Left renal cortex interstitium (tissue), 4 donors: ENCODE measurements at regions not wholly inside any gene's neighbourhood (a gene's known extent, or its start where the extent isn't known, plus 50 kb on each side); places are given as distances from the start of the nearest gene placed in this dataset.

Experiments used
- DNase-seq, 4 donors: peaks; one replicate each; pipeline ENCODE4 v3.0.0-alpha.2; 2013; ENCODE audit warnings: low read depth in 4 of 4, low spot score in 2 of 4, missing footprints in 1 of 4

GRCh38 chr20:60652046-60652445 is 600.0 kb upstream of the CDH4 start:
- DNase-seq = no peak

GRCh38 chr20:60652615-60653014 is 599.4 kb upstream of the CDH4 start:
- no peak for DNase-seq

GRCh38 chr20:60653111-60653845 is 598.8 kb upstream of the CDH4 start:
- DNase-seq = no peak

GRCh38 chr20:60658681-60659080 is 593.4 kb upstream of the CDH4 start:
- DNase-seq = no peak

GRCh38 chr20:60659240-60659639 is 592.8 kb upstream of the CDH4 start:
- DNase-seq = no peak

- DNase-seq = no peak
Observed at GRCh38 chr20:60662307-60662706, 589.8 kb upstream of the CDH4 start.

- DNase-seq = no peak
Observed at GRCh38 chr20:60664106-60664505, 588.0 kb upstream of the CDH4 start.

GRCh38 chr20:60667641-60668040 is 584.4 kb upstream of the CDH4 start:
- no peak for DNase-seq

GRCh38 chr20:60669211-60669610 is 582.9 kb upstream of the CDH4 start:
- DNase-seq = no peak

GRCh38 chr20:60676011-60676410 is 576.0 kb upstream of the CDH4 start:
- DNase-seq = no peak

- no peak for DNase-seq
Observed at GRCh38 chr20:60677819-60678218, 574.2 kb upstream of the CDH4 start.

- DNase-seq = no peak
Observed at GRCh38 chr20:60680554-60680953, 571.5 kb upstream of the CDH4 start.

GRCh38 chr20:60687213-60687612 is 564.8 kb upstream of the CDH4 start:
- DNase-seq = no peak

- no peak for DNase-seq
Observed at GRCh38 chr20:60690771-60691170, 561.3 kb upstream of the CDH4 start.

- DNase-seq = no peak
Observed at GRCh38 chr20:60691966-60692615, 560.0 kb upstream of the CDH4 start.

- no peak for DNase-seq
Observed at GRCh38 chr20:60693496-60694133, 558.4 kb upstream of the CDH4 start.

- DNase-seq = no peak
Observed at GRCh38 chr20:60694763-60695162, 557.3 kb upstream of the CDH4 start.

- no peak for DNase-seq
Observed at GRCh38 chr20:60695226-60696000, 556.6 kb upstream of the CDH4 start.

- DNase-seq = no peak
Observed at GRCh38 chr20:60697252-60697651, 554.8 kb upstream of the CDH4 start.

GRCh38 chr20:60700728-60701127 is 551.3 kb upstream of the CDH4 start:
- DNase-seq = no peak

GRCh38 chr20:60704147-60704546 is 547.9 kb upstream of the CDH4 start:
- DNase-seq = no peak
